Ishikawa (cell line): ENCODE measurements at regions not wholly inside any gene's neighbourhood (a gene's known extent, or its start where the extent isn't known, plus 50 kb on each side); places are given as distances from the start of the nearest gene placed in this dataset.

Source experiments
- CEBPB ChIP-seq: IDR thresholded peaks from 2 replicates; pipeline ENCODE4 v1.6.1; 2012
- CREB1 ChIP-seq: IDR thresholded peaks from 2 replicates; pipeline ENCODE4 v1.6.1; 2012; ENCODE audit warnings: low read depth
- EGR1 ChIP-seq: IDR thresholded peaks from 2 replicates; pipeline ENCODE4 v1.6.1; 2012
- EP300 ChIP-seq: IDR thresholded peaks from 2 replicates; pipeline ENCODE4 v1.6.1; 2012; ENCODE audit warnings: borderline replicate concordance
- FOXM1 ChIP-seq: IDR thresholded peaks from 2 replicates; pipeline ENCODE4 v1.6.1; 2012; ENCODE audit warnings: low read depth, borderline replicate concordance
- MAX ChIP-seq: IDR thresholded peaks from 2 replicates; pipeline ENCODE4 v1.6.1; 2012
- NFIC ChIP-seq: IDR thresholded peaks from 2 replicates; pipeline ENCODE4 v1.6.1; 2012
- RAD21 ChIP-seq: IDR thresholded peaks from 2 replicates; pipeline ENCODE4 v1.6.1; 2012; ENCODE audit warnings: low read depth
- REST ChIP-seq: IDR thresholded peaks from 2 replicates; pipeline ENCODE4 v1.6.1; 2012; ENCODE audit warnings: low read depth, mild to moderate bottlenecking
- TAF1 ChIP-seq: IDR thresholded peaks from 2 replicates; pipeline ENCODE4 v1.6.1; 2012; ENCODE audit warnings: low read depth, mild to moderate bottlenecking
- TCF12 ChIP-seq: IDR thresholded peaks from 2 replicates; pipeline ENCODE4 v1.6.1; 2012; ENCODE audit warnings: low read depth
- TEAD4 ChIP-seq: IDR thresholded peaks from 2 replicates; pipeline ENCODE4 v1.6.1; 2012
- USF1 ChIP-seq: IDR thresholded peaks from 2 replicates; pipeline ENCODE4 v1.6.1; 2012
- YY1 ChIP-seq: IDR thresholded peaks from 2 replicates; pipeline ENCODE4 v1.6.1; 2012; ENCODE audit warnings: low read depth
- ZBTB7A ChIP-seq: IDR thresholded peaks from 2 replicates; pipeline ENCODE4 v1.6.1; 2012; ENCODE audit warnings: low read depth

GRCh38 chr12:91785655-91786498 is 359.8 kb downstream of the BTG1 start:
- TF ChIP-seq EP300 (no peak), REST (no peak), FOXM1 (no peak), CREB1 (no peak), TCF12 (no peak), NFIC (no peak), MAX (no peak), YY1 (no peak), TAF1 (no peak), RAD21 (no peak), ZBTB7A (no peak), TEAD4 (no peak)

GRCh38 chr12:91781114-91781513 is 364.5 kb downstream of the BTG1 start:
- TF ChIP-seq REST, result peak; percentile 77
- TF ChIP-seq YY1, result no peak

- no peak for TF ChIP-seq CEBPB
- no peak for TF ChIP-seq NFIC
- no peak for TF ChIP-seq REST
- TF ChIP-seq EGR1, result no peak
- no peak for TF ChIP-seq TCF12
- TF ChIP-seq MAX, result no peak
- no peak for TF ChIP-seq ZBTB7A
- no peak for TF ChIP-seq TEAD4
- no peak for TF ChIP-seq RAD21
- TF ChIP-seq EP300, result no peak
- no peak for TF ChIP-seq USF1
- TF ChIP-seq FOXM1, result no peak
- no peak for TF ChIP-seq YY1
- no peak for TF ChIP-seq TAF1
- TF ChIP-seq CREB1, result no peak
Measured at GRCh38 chr12:91778938-91779400, 366.7 kb downstream of the BTG1 start.

- TF ChIP-seq MAX, result no peak
- no peak for TF ChIP-seq NFIC
- TF ChIP-seq RAD21, result no peak
Measured at GRCh38 chr12:91778091-91778832, 367.4 kb downstream of the BTG1 start.
